H9 (cell line): ENCODE measurements at regions not wholly inside any gene's neighbourhood (a gene's known extent, or its start where the extent isn't known, plus 50 kb on each side); places are given as distances from the start of the nearest gene placed in this dataset.

Experiments used
- DNase-seq: peaks from one replicate; pipeline ENCODE4 v3.0.0-alpha.2; 2017
- H2AFZ ChIP-seq: one replicate; pipeline ENCODE4 v1.6.1; 2013; ENCODE audit warnings: mild to moderate bottlenecking, low read length, control low read depth, moderate library complexity
- H2AK5ac ChIP-seq: 2 replicates; pipeline ENCODE4 v1.6.1; 2013; ENCODE audit warnings: low read length, control low read depth, mixed read lengths; ENCODE audit not compliant: insufficient read length
- H2BK120ac ChIP-seq: one replicate; pipeline ENCODE4 v1.6.1; 2013; ENCODE audit warnings: low read depth, mild to moderate bottlenecking, low read length, control low read depth, inconsistent platforms; ENCODE audit not compliant: poor library complexity, severe bottlenecking
- H2BK12ac ChIP-seq: 2 replicates; pipeline ENCODE4 v1.6.1; 2013; ENCODE audit warnings: low read length, control low read depth, mixed read lengths, low read depth; ENCODE audit not compliant: insufficient read length
- H2BK15ac ChIP-seq: 2 replicates; pipeline ENCODE4 v1.6.1; 2013; ENCODE audit warnings: low read depth, low read length, control low read depth
- H2BK20ac ChIP-seq: one replicate; pipeline ENCODE4 v1.6.1; 2013; ENCODE audit warnings: low read depth, mild to moderate bottlenecking, low read length, control low read depth, inconsistent platforms; ENCODE audit not compliant: poor library complexity, severe bottlenecking
- H2BK5ac ChIP-seq: 2 replicates; pipeline ENCODE4 v1.6.1; 2013; ENCODE audit warnings: low read length, control low read depth, mixed read lengths; ENCODE audit not compliant: insufficient read length
- H3K14ac ChIP-seq: 2 replicates; pipeline ENCODE4 v1.6.1; 2013; ENCODE audit warnings: low read length, control low read depth; ENCODE audit not compliant: insufficient read depth
- H3K18ac ChIP-seq: 2 replicates; pipeline ENCODE4 v1.6.1; 2013; ENCODE audit warnings: low read depth, mild to moderate bottlenecking, mixed read lengths, low read length, control low read depth; ENCODE audit not compliant: insufficient read length
- H3K23ac ChIP-seq: 2 replicates; pipeline ENCODE4 v1.6.1; 2013; ENCODE audit warnings: low read length, control low read depth, mixed read lengths, low read depth; ENCODE audit not compliant: insufficient read length
- H3K23me2 ChIP-seq: 2 replicates; pipeline ENCODE4 v1.6.1; 2013; ENCODE audit warnings: low read depth, mild to moderate bottlenecking, mixed read lengths, low read length, control low read depth; ENCODE audit not compliant: insufficient read length, poor library complexity, severe bottlenecking
- H3K27ac ChIP-seq: 2 replicates; pipeline ENCODE4 v1.5.1; 2013; ENCODE audit warnings: low read length, control low read depth, mixed read lengths, low read depth; ENCODE audit not compliant: insufficient read length
- H3K27me3 ChIP-seq: 2 replicates; pipeline ENCODE4 v1.6.1; 2013; ENCODE audit warnings: low read length, control low read depth, inconsistent platforms; ENCODE audit not compliant: insufficient read depth
- H3K4ac ChIP-seq: 2 replicates; pipeline ENCODE4 v1.6.1; 2013; ENCODE audit warnings: low read depth, mild to moderate bottlenecking, control low read depth, inconsistent platforms, low read length, moderate library complexity
- H3K4me1 ChIP-seq: 2 replicates; pipeline ENCODE4 v1.6.1; 2013; ENCODE audit warnings: low read length, control low read depth, inconsistent platforms; ENCODE audit not compliant: insufficient read depth
- H3K4me2 ChIP-seq: 2 replicates; pipeline ENCODE4 v1.6.1; 2013; ENCODE audit warnings: low read length, control low read depth, mixed read lengths; ENCODE audit not compliant: insufficient read length, insufficient read depth
- H3K56ac ChIP-seq: 2 replicates; pipeline ENCODE4 v1.6.1; 2013; ENCODE audit warnings: low read depth, mild to moderate bottlenecking, mixed read lengths, low read length, control low read depth; ENCODE audit not compliant: insufficient read length
- H3K79me1 ChIP-seq: 2 replicates; pipeline ENCODE4 v1.6.1; 2013; ENCODE audit warnings: low read depth, mild to moderate bottlenecking, moderate library complexity, low read length, control low read depth, inconsistent platforms; ENCODE audit not compliant: insufficient read depth, poor library complexity, severe bottlenecking
- H3K79me2 ChIP-seq: 2 replicates; pipeline ENCODE4 v1.6.1; 2013; ENCODE audit warnings: low read length, control low read depth, inconsistent platforms; ENCODE audit not compliant: insufficient read depth
- H3K9ac ChIP-seq: 2 replicates; pipeline ENCODE4 v1.6.1; 2013; ENCODE audit warnings: low read length, control low read depth, mixed read lengths; ENCODE audit not compliant: insufficient read length; ENCODE audit errors: extremely low read depth
- H3K9me3 ChIP-seq: one replicate; pipeline ENCODE4 v1.6.1; 2013; ENCODE audit warnings: low read depth, low read length, inconsistent platforms; ENCODE audit not compliant: control insufficient read depth
- H3T11ph ChIP-seq: one replicate; pipeline ENCODE4 v1.6.1; 2013; ENCODE audit warnings: mild to moderate bottlenecking, low read length, control low read depth, inconsistent platforms
- H4K20me1 ChIP-seq: one replicate; pipeline ENCODE4 v1.6.1; 2013; ENCODE audit not compliant: control insufficient read depth, insufficient read length, insufficient read depth
- H4K5ac ChIP-seq: 2 replicates; pipeline ENCODE4 v1.6.1; 2013; ENCODE audit warnings: low read depth, mild to moderate bottlenecking, mixed read lengths, low read length, control low read depth; ENCODE audit not compliant: insufficient read length
- H4K8ac ChIP-seq: replicated peaks from 2 replicates; pipeline ENCODE4 v1.6.1; 2013; ENCODE audit warnings: low read length, control low read depth, mixed read lengths, low read depth; ENCODE audit not compliant: insufficient read length
- H4K91ac ChIP-seq: 2 replicates; pipeline ENCODE4 v1.6.1; 2013; ENCODE audit warnings: low read depth, mild to moderate bottlenecking, moderate library complexity, mixed read lengths, low read length, control low read depth; ENCODE audit not compliant: insufficient read length
- H3K27ac Mint-ChIP-seq, 3 experiments: 2 replicates in 2 of 3; 3 replicates in 1 of 3; pipeline ENCODE4 v1.8.0; 2020 to 2021; ENCODE audit warnings: mixed read lengths in 3 of 3, mild to moderate bottlenecking in 1 of 3, moderate library complexity in 1 of 3
- H3K27me3 Mint-ChIP-seq: 2 replicates; pipeline ENCODE4 v1.8.0; 2021; ENCODE audit warnings: low read depth, mild to moderate bottlenecking, moderate library complexity, mixed read lengths
- H3K36me3 Mint-ChIP-seq, 3 experiments: 2 replicates in 2 of 3; 3 replicates in 1 of 3; pipeline ENCODE4 v1.8.0; 2020 to 2021; ENCODE audit warnings: low read depth in 3 of 3, mixed read lengths in 3 of 3; ENCODE audit not compliant: insufficient read depth in 1 of 3
- H3K4me1 Mint-ChIP-seq, 2 experiments: 2 replicates each; pipeline ENCODE4 v1.8.0; 2020; ENCODE audit warnings: mixed read lengths in 2 of 2
- H3K4me3 Mint-ChIP-seq, 2 experiments: 2 replicates in 1 of 2; 3 replicates in 1 of 2; pipeline ENCODE4 v1.8.0; 2020 to 2021; ENCODE audit warnings: mild to moderate bottlenecking in 2 of 2, mixed read lengths in 2 of 2, moderate library complexity in 1 of 2
- H3K9me3 Mint-ChIP-seq, 2 experiments: 2 replicates in 1 of 2; 3 replicates in 1 of 2; pipeline ENCODE4 v1.8.0; 2020; ENCODE audit warnings: mild to moderate bottlenecking in 2 of 2, mixed read lengths in 2 of 2, moderate library complexity in 1 of 2
- CTCF ChIP-seq: fragments of 200-600 bp; sonication (generic); conservative IDR thresholded peaks from 3 replicates; pipeline ENCODE4 v1.8.0; 2021; ENCODE audit warnings: antibody characterized with exemption, mild to moderate bottlenecking
- WGBS: extraction: QIAGEN DNeasy Blood & Tissue Kit; methylation state at CpG from one replicate; pipeline ENCODE4 v1.1.7; 2013; ENCODE audit warnings: missing lambda C conversion rate, low lambda C conversion rate, mixed read lengths; ENCODE audit not compliant: insufficient read length; ENCODE audit errors: extremely low coverage; 5-methylcytosine and 5-hydroxymethylcytosine counted together

GRCh38 chr22:49240472-49240871, 587.2 kb downstream of the BRD1 start:
- DNase-seq = peak; percentile 10

More at GRCh38 chr22:49240472-49240871, 587.2 kb downstream of the BRD1 start:
- H2BK20ac ChIP-seq = no peak overlapping the region
- TF ChIP-seq CTCF = no peak
- H3K27me3 ChIP-seq = no peaks in the 10 kb centered on the region; the same call in 1 of the 2 replicates
- no peak overlapping the region for H2AFZ ChIP-seq
- no peak overlapping the region for H4K5ac ChIP-seq
- no peak overlapping the region for H3K4ac ChIP-seq
- no peak overlapping the region for H3T11ph ChIP-seq
- H2BK5ac ChIP-seq = no peak overlapping the region
- H3K14ac ChIP-seq = no peak overlapping the region
- no peak overlapping the region for H2AK5ac ChIP-seq
- peaks cover 0 to 7% of the 10 kb centered on the region in 2 experiments; a peak in 2 of 5 replicates for H3K9me3 Mint-ChIP-seq
- no peak overlapping the region for H3K4me3 Mint-ChIP-seq
- no peak overlapping the region for H4K91ac ChIP-seq
- H3K4me1 ChIP-seq = no peaks in the 10 kb centered on the region
- no peak overlapping the region for H3K23ac ChIP-seq
- H3K23me2 ChIP-seq = no peaks in the 10 kb centered on the region
- peaks cover 8 to 9% of the 10 kb centered on the region in 2 experiments for H3K4me1 Mint-ChIP-seq
- H3K4me2 ChIP-seq = no peak overlapping the region
- no peak overlapping the region for H2BK120ac ChIP-seq
- H3K9ac ChIP-seq = no peak overlapping the region
- no peak overlapping the region for H2BK15ac ChIP-seq
- H3K9me3 ChIP-seq = no peaks in the 10 kb centered on the region
- H3K79me2 ChIP-seq = no peaks in the 10 kb centered on the region
- H3K79me1 ChIP-seq = no peaks in the 10 kb centered on the region
- no CpG with 5 or more reads among the region's 12 CpGs for WGBS
- H4K8ac ChIP-seq = no peak overlapping the region
- H3K27me3 Mint-ChIP-seq = peaks cover 11% of the 10 kb centered on the region
- H3K27ac Mint-ChIP-seq = no peak overlapping the region
- H3K27ac ChIP-seq = no peak overlapping the region
- no peak overlapping the region for H2BK12ac ChIP-seq
- H4K20me1 ChIP-seq = no peaks in the 10 kb centered on the region
- no peaks in the 10 kb centered on the region for H3K36me3 Mint-ChIP-seq
- no peak overlapping the region for H3K18ac ChIP-seq
- H3K56ac ChIP-seq = no peak overlapping the region
